ENCODE measurements at regions not wholly inside any gene's neighbourhood (a gene's known extent, or its start where the extent isn't known, plus 50 kb on each side); places are given as distances from the start of the nearest gene placed in this dataset.

GRCh38 chr1:187474336-187474735 is 645.6 kb downstream of the PLA2G4A start:
- TF ChIP-seq, protein P1, sequence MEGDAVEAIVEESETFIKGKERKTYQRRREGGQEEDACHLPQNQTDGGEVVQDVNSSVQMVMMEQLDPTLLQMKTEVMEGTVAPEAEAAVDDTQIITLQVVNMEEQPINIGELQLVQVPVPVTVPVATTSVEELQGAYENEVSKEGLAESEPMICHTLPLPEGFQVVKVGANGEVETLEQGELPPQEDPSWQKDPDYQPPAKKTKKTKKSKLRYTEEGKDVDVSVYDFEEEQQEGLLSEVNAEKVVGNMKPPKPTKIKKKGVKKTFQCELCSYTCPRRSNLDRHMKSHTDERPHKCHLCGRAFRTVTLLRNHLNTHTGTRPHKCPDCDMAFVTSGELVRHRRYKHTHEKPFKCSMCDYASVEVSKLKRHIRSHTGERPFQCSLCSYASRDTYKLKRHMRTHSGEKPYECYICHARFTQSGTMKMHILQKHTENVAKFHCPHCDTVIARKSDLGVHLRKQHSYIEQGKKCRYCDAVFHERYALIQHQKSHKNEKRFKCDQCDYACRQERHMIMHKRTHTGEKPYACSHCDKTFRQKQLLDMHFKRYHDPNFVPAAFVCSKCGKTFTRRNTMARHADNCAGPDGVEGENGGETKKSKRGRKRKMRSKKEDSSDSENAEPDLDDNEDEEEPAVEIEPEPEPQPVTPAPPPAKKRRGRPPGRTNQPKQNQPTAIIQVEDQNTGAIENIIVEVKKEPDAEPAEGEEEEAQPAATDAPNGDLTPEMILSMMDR (IDR thresholded peaks at IDR 0.05), result no peak
- Histone ChIP-seq H3K36me3 (ENCODE audit: insufficient read depth, low read length) (no peaks in the 10 kb centered on the region), H3K27ac (ENCODE audit: low read depth in 1 of 2, low read length in 2 of 2) (no peak overlapping the region), H3K27me3 (ENCODE audit: control insufficient read depth in 1 of 2, insufficient read depth in 2 of 2, low read length in 2 of 2) (no peaks in the 10 kb centered on the region), H3K4me1 (ENCODE audit: insufficient read depth, low read length) (no peaks in the 10 kb centered on the region), H3K4me3 (ENCODE audit: low read length) (no peak overlapping the region), H3K9me3 (ENCODE audit: control insufficient read depth in 1 of 2, insufficient read depth in 1 of 2, low read length in 2 of 2) (peaks cover 0 to 3% of the 10 kb centered on the region in 2 experiments)
- DNase-seq, result no peak
- H3K27ac Mint-ChIP-seq, result no peak overlapping the region
- CTCF ChIA-PET, result no interaction called here
- H3K27me3 Mint-ChIP-seq, result no peaks in the 10 kb centered on the region
- peaks cover 3% of the 10 kb centered on the region for H3K9me3 Mint-ChIP-seq
- H3K4me1 Mint-ChIP-seq (ENCODE audit: low read depth), result no peaks in the 10 kb centered on the region
- POLR2A ChIA-PET, result no interaction called here
- ATAC-seq (ENCODE audit: poor library complexity), result no peak
- intact Hi-C loops (cut with DNase I, micrococcal nuclease), result no loop called here
- H3K4me3 Mint-ChIP-seq, result no peak overlapping the region
- no peaks in the 10 kb centered on the region for H3K36me3 Mint-ChIP-seq (ENCODE audit: low read depth)

DNA sequence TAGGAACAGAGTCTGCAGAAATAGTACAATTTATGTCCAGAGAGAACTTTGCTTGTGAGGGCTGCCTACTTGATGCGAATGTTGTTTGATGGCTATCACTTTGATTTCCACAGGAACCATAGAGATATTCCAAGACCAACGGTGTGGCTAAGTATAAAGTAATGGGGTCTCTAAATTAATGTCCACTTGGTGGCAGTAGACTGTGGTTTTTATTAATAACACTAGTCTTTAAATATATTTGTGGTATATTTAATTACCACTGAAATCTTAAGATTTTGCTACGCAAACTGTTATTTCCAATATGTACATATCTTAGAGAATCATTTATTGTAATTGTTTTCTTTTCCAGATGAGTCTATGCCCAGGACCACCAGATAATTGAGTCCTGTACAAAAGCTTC is 647.9 kb downstream of the PLA2G4A start:
- Histone ChIP-seq H3K27ac (ENCODE audit: low read depth in 1 of 2, low read length in 2 of 2) (no peak overlapping the region), H3K4me1 (ENCODE audit: insufficient read depth, low read length) (no peaks in the 10 kb centered on the region), H3K9me3 (ENCODE audit: control insufficient read depth in 1 of 2, insufficient read depth in 1 of 2, low read length in 2 of 2) (peaks cover 0 to 3% of the 10 kb centered on the region in 2 experiments), H3K27me3 (ENCODE audit: control insufficient read depth in 1 of 2, insufficient read depth in 2 of 2, low read length in 2 of 2) (no peaks in the 10 kb centered on the region), H3K4me3 (ENCODE audit: low read length) (no peak overlapping the region), H3K36me3 (ENCODE audit: insufficient read depth, low read length) (no peaks in the 10 kb centered on the region)
- H3K4me1 Mint-ChIP-seq (ENCODE audit: low read depth), result no peaks in the 10 kb centered on the region
- H3K27ac Mint-ChIP-seq, result no peak overlapping the region
- no peak overlapping the region for H3K4me3 Mint-ChIP-seq
- no peaks in the 10 kb centered on the region for H3K27me3 Mint-ChIP-seq
- peaks cover 5% of the 10 kb centered on the region for H3K9me3 Mint-ChIP-seq
- intact Hi-C loops (cut with DNase I, micrococcal nuclease), result no loop called here
- DNase-seq (no peak), ATAC-seq (ENCODE audit: poor library complexity) (no peak)
- CTCF ChIA-PET, result no interaction called here
- no peaks in the 10 kb centered on the region for H3K36me3 Mint-ChIP-seq (ENCODE audit: low read depth)
- POLR2A ChIA-PET, result no interaction called here
- TF ChIP-seq, protein P1 (IDR thresholded peaks at IDR 0.05), result no peak

GRCh38 chr1:187477103-187477502 is 648.4 kb downstream of the PLA2G4A start:
- H3K36me3 Mint-ChIP-seq (ENCODE audit: low read depth), result no peaks in the 10 kb centered on the region
- H3K27ac Mint-ChIP-seq, result no peak overlapping the region
- H3K27me3 Mint-ChIP-seq, result no peaks in the 10 kb centered on the region
- H3K9me3 Mint-ChIP-seq, result peaks cover 5% of the 10 kb centered on the region
- POLR2A ChIA-PET, result no interaction called here
- H3K4me1 ChIP-seq (ENCODE audit: insufficient read depth, low read length), result no peaks in the 10 kb centered on the region
- DNase-seq, result no peak
- CTCF ChIA-PET, result no interaction called here
- no peak for ATAC-seq (ENCODE audit: poor library complexity)
- intact Hi-C loops (cut with DNase I, micrococcal nuclease), result no loop called here
- no peaks in the 10 kb centered on the region for H3K27me3 ChIP-seq (ENCODE audit: control insufficient read depth in 1 of 2, insufficient read depth in 2 of 2, low read length in 2 of 2)
- H3K36me3 ChIP-seq (ENCODE audit: insufficient read depth, low read length), result no peaks in the 10 kb centered on the region
- H3K27ac ChIP-seq (ENCODE audit: low read depth in 1 of 2, low read length in 2 of 2), result no peak overlapping the region
- no peak overlapping the region for H3K4me3 Mint-ChIP-seq
- no peak overlapping the region for H3K4me3 ChIP-seq (ENCODE audit: low read length)
- H3K9me3 ChIP-seq (ENCODE audit: control insufficient read depth in 1 of 2, insufficient read depth in 1 of 2, low read length in 2 of 2), result peaks cover 0 to 3% of the 10 kb centered on the region in 2 experiments
- no peaks in the 10 kb centered on the region for H3K4me1 Mint-ChIP-seq (ENCODE audit: low read depth)
- TF ChIP-seq, protein P1 (IDR thresholded peaks at IDR 0.05), result no peak
